ENCODE measurements at regions not wholly inside any gene's neighbourhood (a gene's known extent, or its start where the extent isn't known, plus 50 kb on each side); places are given as distances from the start of the nearest gene placed in this dataset.
A peak's percentile ranks its signal among the peaks of the same experiment; 100 is the strongest.

GRCh38 chr2:9076755-9077154, 73.3 kb upstream of the MBOAT2 start:
- no peak for ATAC-seq
- TF ChIP-seq CTCF (IDR thresholded peaks at IDR 0.05): no peak

GRCh38 chr2:9076210-9076609, 72.7 kb upstream of the MBOAT2 start:
- Histone ChIP-seq H3K9me3 (no peaks in the 10 kb centered on the region), H3K36me3 (ENCODE audit: low read depth) (no peaks in the 10 kb centered on the region), H3K4me3 (no peak overlapping the region), H3K4me1 (ENCODE audit: low read depth) (no peaks in the 10 kb centered on the region)
- ATAC-seq (no peak), DNase-seq (no peak)
- no peak for TF ChIP-seq CTCF (IDR thresholded peaks at IDR 0.05)
- intact Hi-C loops (cut with DNase I, micrococcal nuclease): no loop called here

More at GRCh38 chr2:9076755-9077154, 73.3 kb upstream of the MBOAT2 start:
- H3K9me3 ChIP-seq: no peaks in the 10 kb centered on the region
- no peaks in the 10 kb centered on the region for H3K4me1 ChIP-seq (ENCODE audit: low read depth)
- DNase-seq: no peak
- intact Hi-C loops (cut with DNase I, micrococcal nuclease): no loop called here
- H3K4me3 ChIP-seq: no peak overlapping the region
- no peaks in the 10 kb centered on the region for H3K36me3 ChIP-seq (ENCODE audit: low read depth)

DNA sequence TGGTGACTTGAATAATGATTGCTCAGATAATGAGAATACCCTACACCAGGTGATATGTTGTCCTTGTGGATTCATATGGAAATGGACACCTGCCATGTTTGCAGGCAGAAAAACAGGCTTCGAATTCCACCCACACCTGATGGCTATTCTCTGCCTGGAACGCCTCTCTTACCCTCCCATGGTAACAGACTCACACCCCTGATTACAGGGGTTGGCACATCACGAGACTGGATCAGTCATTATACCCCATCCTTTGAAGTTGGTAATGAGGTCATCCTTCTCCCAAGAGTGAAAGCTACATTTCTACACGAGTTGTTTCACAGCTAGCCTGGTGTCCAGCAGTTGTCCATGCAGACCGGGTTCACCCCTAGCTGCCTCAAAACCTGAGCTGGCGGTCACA, 71.4 kb upstream of the MBOAT2 start:
- TF ChIP-seq CTCF (IDR thresholded peaks at IDR 0.05): no peak
- H3K4me3 ChIP-seq: no peak overlapping the region

GRCh38 chr2:9071584-9072124, 68.2 kb upstream of the MBOAT2 start:
- no peaks in the 10 kb centered on the region for H3K9me3 ChIP-seq
- H3K4me3 ChIP-seq: no peak overlapping the region
- intact Hi-C loops (cut with DNase I, micrococcal nuclease): no loop called here
- DNase-seq (no peak), ATAC-seq (no peak)
- H3K36me3 ChIP-seq (ENCODE audit: low read depth): no peaks in the 10 kb centered on the region
- no peak for TF ChIP-seq CTCF (IDR thresholded peaks at IDR 0.05)
- peaks cover 3% of the 10 kb centered on the region for H3K4me1 ChIP-seq (ENCODE audit: low read depth)

More for the DNA sequence above, 71.4 kb upstream of the MBOAT2 start:
- intact Hi-C loops (cut with DNase I, micrococcal nuclease): no loop called here
- H3K36me3 ChIP-seq (ENCODE audit: low read depth): no peaks in the 10 kb centered on the region
- no peaks in the 10 kb centered on the region for H3K9me3 ChIP-seq
- ATAC-seq: peak; percentile 6
- no peak for DNase-seq
- peaks cover 3% of the 10 kb centered on the region for H3K4me1 ChIP-seq (ENCODE audit: low read depth)

DNA sequence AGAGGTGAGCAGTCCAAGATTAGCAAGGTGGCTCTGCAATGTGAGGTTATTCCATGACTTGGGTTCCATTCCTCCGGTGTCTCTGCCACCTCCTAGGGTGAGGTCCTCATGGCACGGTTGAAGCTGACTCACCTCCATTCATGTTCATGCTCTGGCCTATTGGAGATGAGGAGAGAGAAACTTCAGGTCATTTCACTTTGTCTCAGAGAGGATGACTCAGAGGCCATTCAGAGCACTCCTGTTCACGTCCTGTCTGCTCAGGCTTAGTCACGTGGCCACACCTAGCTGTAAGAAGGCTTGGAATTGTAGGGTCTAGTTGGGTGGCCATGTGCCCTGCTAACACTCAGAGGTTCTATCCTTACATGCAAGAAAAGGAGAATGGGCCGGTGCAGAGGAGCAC, 67.5 kb upstream of the MBOAT2 start:
- H3K4me1 ChIP-seq (ENCODE audit: low read depth): peaks cover 3% of the 10 kb centered on the region
- no peak for TF ChIP-seq CTCF (IDR thresholded peaks at IDR 0.05)
- no peak overlapping the region for H3K4me3 ChIP-seq
- intact Hi-C loops (cut with DNase I, micrococcal nuclease): no loop called here
- DNase-seq (peak in 1 of 3 donors; percentile 51), ATAC-seq (peak; percentile 98)
- no peaks in the 10 kb centered on the region for H3K36me3 ChIP-seq (ENCODE audit: low read depth)
- H3K9me3 ChIP-seq: peaks cover 4% of the 10 kb centered on the region

DNA sequence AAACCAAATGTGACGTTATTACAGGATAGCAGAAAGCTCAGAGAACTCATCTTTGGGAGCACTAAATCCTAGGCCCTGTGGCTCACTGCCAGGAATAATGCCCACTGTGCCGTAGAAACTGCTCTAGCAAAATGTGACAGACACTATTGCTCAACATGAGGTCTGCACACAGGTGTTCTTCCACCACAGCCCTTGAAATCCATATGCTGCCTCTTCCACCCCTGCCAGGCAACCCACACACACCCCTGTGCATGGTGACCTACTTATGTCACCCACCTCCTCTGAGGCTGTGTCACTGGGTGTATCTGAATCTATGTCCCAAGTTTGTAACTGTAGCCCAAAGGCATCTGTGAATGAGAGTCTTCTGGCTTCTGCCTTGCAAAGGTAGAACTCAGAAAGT, 66.1 kb upstream of the MBOAT2 start:
- peaks cover 14% of the 10 kb centered on the region for H3K9me3 ChIP-seq
- no peak overlapping the region for H3K4me3 ChIP-seq
- intact Hi-C loops (cut with DNase I, micrococcal nuclease): no loop called here
- DNase-seq (no peak), ATAC-seq (no peak)
- H3K36me3 ChIP-seq (ENCODE audit: low read depth): no peaks in the 10 kb centered on the region
- TF ChIP-seq CTCF (IDR thresholded peaks at IDR 0.05): no peak
- peaks cover 3% of the 10 kb centered on the region for H3K4me1 ChIP-seq (ENCODE audit: low read depth)
